Myocyte (in vitro differentiated cells): ENCODE measurements at regions not wholly inside any gene's neighbourhood (a gene's known extent, or its start where the extent isn't known, plus 50 kb on each side); places are given as distances from the start of the nearest gene placed in this dataset.
"Not testable (repeated sequence)": the region's sequence is repeated elsewhere in the genome, so short reads cannot be mapped to it uniquely, and the experiment has no call there.

Experiments used
- DNase-seq: peaks from one replicate; pipeline ENCODE4 v3.0.0-alpha.2; 2012; ENCODE audit warnings: low read depth

DNA sequence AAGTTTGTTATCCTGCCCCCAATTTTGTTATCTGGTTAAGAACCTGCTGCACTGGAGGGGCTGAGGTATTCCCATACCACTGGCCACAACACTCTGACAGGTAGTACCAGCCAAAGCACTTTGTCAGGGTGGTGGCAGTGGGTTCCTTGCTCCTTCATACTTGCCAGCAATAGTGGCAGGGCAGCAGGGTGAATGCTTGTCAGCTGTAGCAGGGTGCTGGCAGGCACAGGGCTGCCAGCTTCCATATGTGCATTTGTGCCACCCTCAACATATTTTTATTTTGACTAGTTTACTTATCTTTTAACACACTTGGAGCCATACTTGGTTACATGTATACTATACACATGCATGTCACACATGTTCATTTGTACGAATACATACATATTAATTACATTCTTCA is 294.0 kb upstream of the VWC2 start:
- no peak for DNase-seq

DNA sequence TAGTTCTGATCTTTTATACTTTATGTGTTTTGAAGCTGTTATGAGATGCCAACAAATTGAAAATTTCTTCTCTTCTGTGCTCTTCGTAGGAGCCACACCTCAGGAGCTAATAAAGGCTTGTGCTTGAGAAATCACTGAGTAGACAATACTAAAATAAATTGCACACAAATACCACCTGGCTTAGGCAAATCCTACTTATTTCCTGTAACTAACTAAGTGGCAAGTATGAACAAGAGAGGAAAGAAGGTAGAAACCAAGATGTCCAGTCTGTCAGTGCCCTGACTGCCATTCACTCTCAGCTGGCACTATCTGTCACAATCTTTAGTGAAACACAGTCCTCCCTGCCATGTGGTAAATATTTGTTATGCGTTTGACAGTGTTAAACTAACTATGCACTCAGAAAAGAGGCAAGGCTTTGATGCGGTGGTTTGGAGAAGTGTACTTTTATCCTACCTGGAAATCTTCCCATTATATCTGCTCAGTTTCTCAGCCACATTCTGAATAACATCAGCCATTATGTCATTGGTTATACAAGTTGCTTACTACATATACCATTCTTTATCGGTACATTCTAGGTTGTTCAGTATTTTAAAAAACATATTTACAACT is 293.4 kb upstream of the VWC2 start:
- no peak for DNase-seq

DNA sequence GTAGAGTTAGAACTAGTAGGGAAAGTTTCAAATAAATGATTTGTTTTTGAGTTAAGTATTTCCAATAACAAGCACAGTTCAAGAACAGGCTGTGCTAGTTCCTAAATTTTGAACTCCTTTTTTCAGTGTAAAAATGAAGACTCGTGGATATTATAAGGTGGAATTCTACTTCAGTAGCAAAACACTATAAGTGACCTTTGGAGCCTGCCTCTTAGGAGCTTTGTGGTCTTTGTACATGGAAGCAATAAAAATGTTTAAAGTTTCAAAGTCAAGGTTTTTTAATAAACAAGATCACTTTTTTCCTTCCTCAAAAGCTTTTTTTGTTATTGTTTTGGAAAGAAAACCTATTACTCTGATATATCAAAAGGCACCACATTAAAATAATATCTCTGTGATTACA is 292.4 kb upstream of the VWC2 start:
- no peak for DNase-seq

DNA sequence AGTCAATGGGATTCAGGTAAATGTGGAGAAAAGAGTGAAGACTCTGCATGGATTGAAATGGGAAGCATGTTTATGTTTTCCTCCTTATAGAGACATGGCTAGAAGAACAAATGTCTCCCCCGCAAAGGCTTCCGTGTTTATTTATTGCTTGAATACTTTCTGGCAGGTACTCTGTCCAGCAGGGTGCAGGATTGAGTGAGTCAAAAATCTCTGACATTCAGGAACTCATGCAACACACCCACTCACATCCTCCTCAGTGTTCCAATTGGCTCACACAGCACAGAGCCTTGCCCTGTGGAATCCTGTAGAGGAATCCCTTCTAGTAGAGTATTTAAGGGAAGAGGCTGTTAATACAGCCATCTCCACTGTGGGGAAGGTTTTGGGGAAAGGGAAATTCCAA is 290.3 kb upstream of the VWC2 start:
- no peak for DNase-seq

DNA sequence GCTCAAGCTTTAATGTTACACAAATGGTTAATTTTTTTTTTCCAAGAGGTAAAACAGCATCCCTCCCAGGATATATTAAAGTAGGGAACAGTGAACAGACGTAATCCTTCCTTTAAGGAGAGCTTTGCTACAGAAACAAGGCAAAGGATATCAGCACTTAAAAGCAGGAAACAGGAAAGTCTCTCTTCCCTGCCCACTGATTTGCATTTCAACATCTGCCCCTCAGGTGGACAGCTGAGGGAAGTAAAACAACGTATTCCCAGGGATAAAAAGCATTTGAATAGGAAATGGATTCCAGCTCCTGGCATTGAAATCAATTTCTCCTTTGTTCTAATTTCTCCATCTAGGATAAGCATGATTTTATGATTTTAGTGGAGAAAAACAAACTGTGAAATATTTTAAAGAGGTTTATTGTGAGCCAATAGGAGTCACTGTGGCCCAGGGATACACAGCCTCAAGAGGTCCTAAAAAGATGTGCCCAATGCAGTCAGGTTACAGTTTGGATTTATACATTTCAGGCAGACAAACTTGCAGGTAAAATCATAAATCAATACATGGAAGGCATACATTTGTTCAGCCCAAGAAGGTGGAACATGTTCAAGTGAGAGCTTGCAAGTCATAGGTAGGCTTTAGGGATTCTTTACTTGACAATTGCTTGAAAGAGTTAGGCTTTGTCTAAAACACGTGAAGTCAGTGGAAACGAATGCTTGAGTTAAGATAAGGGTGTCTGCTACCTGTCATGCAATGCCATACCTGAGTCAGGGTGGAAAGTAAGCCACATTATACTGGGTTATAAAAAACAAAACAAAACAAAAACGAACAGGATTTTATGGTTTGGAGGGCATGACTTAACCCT is 286.2 kb upstream of the VWC2 start:
- DNase-seq: no peak

DNA sequence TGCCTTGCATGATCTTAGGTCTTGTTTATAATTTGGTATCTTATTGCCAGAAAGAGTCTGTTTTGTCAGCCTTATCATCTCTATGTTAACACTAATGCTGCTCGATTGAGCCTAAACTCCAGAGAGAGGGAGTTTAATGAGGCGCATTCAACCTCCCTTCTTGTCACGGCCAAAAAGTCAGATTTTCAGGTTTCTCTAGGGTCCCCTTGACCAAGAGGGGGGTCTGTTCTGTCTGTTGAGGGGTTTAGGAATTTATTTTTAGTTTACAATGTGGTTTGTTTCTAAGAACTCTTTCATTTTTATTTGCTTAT is 285.7 kb upstream of the VWC2 start:
- DNase-seq: no peak

- no peak for DNase-seq
Measured at GRCh38 chr7:49488573-49488972, 284.9 kb upstream of the VWC2 start.

DNA sequence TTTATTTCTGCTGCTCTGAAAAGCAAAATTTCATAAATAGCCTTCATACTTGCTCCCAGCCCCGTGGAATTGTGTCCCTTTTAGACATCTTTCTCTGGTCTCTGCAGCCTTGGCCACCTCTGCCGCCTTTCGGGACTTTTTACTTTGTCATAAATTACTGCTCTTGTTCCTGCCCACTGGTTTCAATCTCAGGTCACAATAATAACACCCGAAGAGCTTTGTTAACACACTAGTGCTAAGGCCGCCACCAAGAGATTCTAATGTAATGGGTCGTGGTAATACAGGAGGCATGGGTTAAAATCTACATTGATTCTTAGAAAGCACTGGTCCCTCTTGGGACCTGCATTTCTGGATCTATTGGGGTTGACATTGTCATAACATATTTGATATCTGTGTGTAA is 276.0 kb upstream of the VWC2 start:
- DNase-seq: no peak

DNA sequence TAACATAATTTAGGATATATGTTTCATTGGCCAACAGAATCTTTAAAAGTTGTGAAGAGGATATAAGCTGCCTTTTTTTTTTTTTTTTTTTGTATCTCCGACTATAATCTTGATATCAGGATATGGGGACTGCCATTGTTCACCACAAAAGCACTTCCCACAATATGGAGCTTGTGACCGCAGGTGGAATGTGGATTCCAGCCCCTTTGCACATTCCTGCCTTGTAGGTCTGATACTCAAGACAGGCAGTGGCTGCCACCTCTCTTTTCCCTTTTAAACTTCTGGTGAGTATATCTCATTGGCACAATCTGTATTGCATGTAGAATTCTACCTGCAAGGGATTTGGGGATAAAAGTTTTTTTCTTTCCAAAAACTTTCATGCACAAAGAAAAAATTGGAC is 272.7 kb upstream of the VWC2 start:
- no peak for DNase-seq

DNA sequence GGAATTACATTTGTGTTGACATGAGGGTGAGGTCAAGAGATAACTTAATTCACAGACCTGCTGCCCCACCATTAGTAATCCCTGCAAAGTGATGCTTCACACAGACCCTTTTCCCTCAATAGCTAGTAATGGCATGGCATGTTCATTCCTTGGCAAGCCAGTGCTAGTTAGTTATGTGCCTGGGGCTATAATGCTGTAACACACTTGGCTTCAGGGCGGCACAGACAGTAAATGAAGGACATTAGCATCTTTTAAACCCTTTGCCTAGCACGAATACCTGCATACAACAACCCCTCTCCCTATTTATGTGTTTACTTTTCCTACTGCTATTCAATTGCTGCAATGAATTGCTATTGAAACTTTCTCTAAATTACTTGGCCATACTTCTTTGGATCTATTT is 266.2 kb upstream of the VWC2 start:
- DNase-seq: not testable (repeated sequence)

DNA sequence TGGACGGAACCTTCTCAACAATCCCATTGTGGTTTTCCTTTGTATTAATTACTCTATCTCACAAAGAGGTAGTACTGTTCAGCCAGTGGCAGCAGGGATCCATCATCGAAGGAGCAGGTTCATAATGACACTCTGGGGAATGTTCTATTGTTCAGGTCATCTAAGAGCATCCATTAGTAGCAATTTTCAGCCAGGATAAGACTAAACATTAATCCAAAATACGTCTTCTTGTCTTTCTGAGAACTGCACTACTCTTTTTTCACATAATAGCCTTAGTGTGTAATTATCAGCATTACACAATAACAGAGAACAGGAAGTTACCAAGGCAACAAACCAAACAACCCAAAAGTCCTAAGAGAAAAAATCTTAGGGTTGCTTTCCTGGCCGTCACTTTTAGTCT is 259.5 kb upstream of the VWC2 start:
- DNase-seq: no peak

GRCh38 chr7:49520951-49521350 is 252.5 kb upstream of the VWC2 start:
- DNase-seq: no peak

GRCh38 chr7:49522111-49522510 is 251.3 kb upstream of the VWC2 start:
- no peak for DNase-seq

- DNase-seq: no peak
Measured at GRCh38 chr7:49523870-49524269, 249.6 kb upstream of the VWC2 start.

- DNase-seq: no peak
Measured at GRCh38 chr7:49527182-49527581, 246.3 kb upstream of the VWC2 start.

DNA sequence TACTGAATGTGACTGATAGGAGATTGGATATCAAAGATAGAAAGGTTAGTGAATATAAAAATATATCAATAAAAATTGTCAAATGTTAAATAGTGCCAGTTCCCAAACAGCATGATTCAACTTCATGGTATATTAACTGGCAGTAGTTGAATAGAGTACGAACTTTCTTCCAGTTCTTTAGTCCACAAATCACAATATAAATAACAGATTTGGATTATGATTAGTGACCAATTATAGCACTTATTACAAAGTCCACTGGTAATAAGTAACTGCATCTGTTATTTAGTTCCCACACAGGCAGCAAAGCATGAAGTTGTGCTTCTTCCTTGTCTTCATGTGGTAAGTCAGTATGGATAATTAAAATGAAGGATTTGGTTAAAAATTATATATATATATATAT is 243.0 kb upstream of the VWC2 start:
- no peak for DNase-seq

GRCh38 chr7:49563693-49564378 is 209.6 kb upstream of the VWC2 start:
- DNase-seq: no peak

- no peak for DNase-seq
Measured at GRCh38 chr7:49564379-49564714, 209.1 kb upstream of the VWC2 start.

DNA sequence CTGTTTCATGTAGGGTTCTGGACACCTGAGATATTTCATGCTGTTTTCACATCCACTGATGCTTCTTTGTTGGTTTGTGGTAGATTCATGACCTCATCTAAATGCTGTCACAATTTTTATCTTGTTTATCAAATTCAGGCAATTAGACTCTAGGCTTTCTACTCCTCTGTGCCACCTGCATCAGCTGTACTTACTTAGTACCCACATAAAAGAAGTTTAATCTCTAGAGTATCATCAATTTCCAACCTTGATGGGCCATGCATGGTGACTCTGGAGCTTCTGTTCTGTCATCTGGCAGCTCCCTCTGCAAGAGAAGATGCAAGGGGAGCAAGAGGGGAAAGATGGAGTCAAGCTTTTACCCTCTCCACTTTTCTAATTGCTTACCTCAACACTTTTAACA is 195.9 kb upstream of the VWC2 start:
- DNase-seq: no peak

DNA sequence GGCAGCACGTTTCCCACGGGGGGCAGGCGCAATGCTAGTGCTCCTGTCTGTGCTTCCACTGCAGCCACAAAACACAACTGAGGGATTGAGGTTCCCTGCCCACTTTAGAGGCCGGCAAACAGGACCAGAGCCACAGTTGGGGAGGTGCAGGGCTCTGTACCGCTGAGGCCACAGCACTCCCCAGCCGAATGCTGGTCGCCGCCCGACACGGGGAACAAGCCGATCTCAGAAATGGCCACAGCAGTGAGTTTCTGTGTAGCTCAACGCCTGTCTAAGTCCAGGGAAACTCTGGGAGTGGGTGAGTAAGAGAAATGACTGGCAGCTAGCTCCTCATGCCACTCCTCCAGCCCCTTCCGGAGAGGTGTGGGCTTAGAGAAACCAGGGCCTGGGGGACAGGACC is 194.0 kb upstream of the VWC2 start:
- DNase-seq: no peak

DNA sequence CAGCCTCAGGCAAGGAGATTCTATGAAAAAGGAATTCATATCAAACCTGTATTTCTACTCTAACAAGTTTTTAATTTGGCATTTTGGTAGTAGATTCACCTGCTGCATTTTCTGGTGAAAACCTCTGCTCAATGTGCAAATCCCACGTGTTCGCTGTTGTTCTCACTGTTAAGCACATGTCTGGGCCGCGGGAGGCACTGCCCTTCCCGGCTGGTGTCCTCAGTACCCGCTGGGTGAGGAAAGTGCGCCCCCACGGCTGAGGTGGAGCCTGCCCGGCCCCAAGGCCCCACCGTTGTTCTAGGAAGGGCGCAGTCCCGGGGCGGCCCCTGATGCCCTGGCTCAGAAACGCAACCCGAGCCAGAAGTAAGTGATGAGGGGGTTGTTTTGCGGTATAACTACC is 193.4 kb upstream of the VWC2 start:
- no peak for DNase-seq

GRCh38 chr7:49580761-49581160 is 192.7 kb upstream of the VWC2 start:
- no peak for DNase-seq

DNA sequence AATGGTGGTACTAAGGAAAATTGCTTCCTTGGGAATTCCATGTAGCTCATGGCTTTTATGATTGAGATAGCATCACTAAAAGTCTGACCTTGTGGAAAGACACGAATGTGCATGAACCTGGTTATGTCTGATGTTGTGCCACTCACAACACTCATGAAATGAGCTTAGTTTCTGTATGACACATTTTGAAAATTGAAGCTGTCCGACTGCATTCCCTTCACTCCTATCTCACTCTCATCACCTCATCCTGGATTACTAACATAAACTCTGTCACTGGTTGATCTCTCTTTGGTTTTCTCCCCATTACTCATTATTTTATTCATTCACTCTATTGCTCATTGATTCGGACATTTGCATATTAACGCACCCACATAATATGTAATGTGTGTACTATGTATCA is 190.0 kb upstream of the VWC2 start:
- no peak for DNase-seq
